NCI-H146 treated with DMSO at 0.1 percent for 48 hours (cell line): ENCODE measurements at regions not wholly inside any gene's neighbourhood (a gene's known extent, or its start where the extent isn't known, plus 50 kb on each side); places are given as distances from the start of the nearest gene placed in this dataset.

Source experiments
- DNase-seq: peaks from one replicate; lab custom pipeline; 2025; ENCODE audit not compliant: unreplicated experiment; lab: John Stamatoyannopoulos, UW

GRCh38 chr18:75926811-75927210 is 499.3 kb upstream of the SMIM21 start:
- DNase-seq, result no peak

- no peak for DNase-seq
Observed at GRCh38 chr18:75923169-75923568, 495.7 kb upstream of the SMIM21 start.

- peak; percentile 22 for DNase-seq
Observed at GRCh38 chr18:75916624-75916982, 489.1 kb upstream of the SMIM21 start.

- DNase-seq, result peak; percentile 53
Observed at GRCh38 chr18:75915941-75916623, 488.6 kb upstream of the SMIM21 start.

- DNase-seq, result no peak
Observed at GRCh38 chr18:75912829-75913228, 485.3 kb upstream of the SMIM21 start.

- DNase-seq, result no peak
Observed at GRCh38 chr18:75904416-75904815, 476.9 kb upstream of the SMIM21 start.

GRCh38 chr18:75898651-75899050 is 471.1 kb upstream of the SMIM21 start:
- DNase-seq, result no peak

- no peak for DNase-seq
Observed at GRCh38 chr18:75897386-75897785, 469.9 kb upstream of the SMIM21 start.

GRCh38 chr18:75896865-75897264 is 469.4 kb upstream of the SMIM21 start:
- peak; percentile 87 for DNase-seq

- no peak for DNase-seq
Observed at GRCh38 chr18:75895135-75895534, 467.6 kb upstream of the SMIM21 start.

- no peak for DNase-seq
Observed at GRCh38 chr18:75884728-75885127, 457.2 kb upstream of the SMIM21 start.

GRCh38 chr18:75880925-75881504 is 453.5 kb upstream of the SMIM21 start:
- DNase-seq, result no peak

GRCh38 chr18:75880266-75880665 is 452.8 kb upstream of the SMIM21 start:
- DNase-seq, result no peak

GRCh38 chr18:75879196-75879595 is 451.7 kb upstream of the SMIM21 start:
- DNase-seq, result no peak

- no peak for DNase-seq
Observed at GRCh38 chr18:75875559-75875958, 448.1 kb upstream of the SMIM21 start.

- no peak for DNase-seq
Observed at GRCh38 chr18:75874401-75875089, 447.0 kb upstream of the SMIM21 start.

- no peak for DNase-seq
Observed at GRCh38 chr18:75871596-75871995, 444.1 kb upstream of the SMIM21 start.

- no peak for DNase-seq
Observed at GRCh38 chr18:75869162-75869561, 441.7 kb upstream of the SMIM21 start.

- no peak for DNase-seq
Observed at GRCh38 chr18:75868031-75868430, 440.5 kb upstream of the SMIM21 start.

GRCh38 chr18:75865639-75866038 is 438.1 kb upstream of the SMIM21 start:
- no peak for DNase-seq

- no peak for DNase-seq
Observed at GRCh38 chr18:75864816-75865215, 437.3 kb upstream of the SMIM21 start.

GRCh38 chr18:75863696-75864095 is 436.2 kb upstream of the SMIM21 start:
- DNase-seq, result no peak
